H1 (cell line): ENCODE measurements at regions not wholly inside any gene's neighbourhood (a gene's known extent, or its start where the extent isn't known, plus 50 kb on each side); places are given as distances from the start of the nearest gene placed in this dataset.

Source experiments
- EZH2 ChIP-seq: fragments of 200-600 bp; sonication (generic); IDR thresholded peaks from 2 replicates; pipeline ENCODE4 v1.7.1; 2012; ENCODE audit warnings: low read depth, mild to moderate bottlenecking, moderate library complexity, low read length, inconsistent platforms; ENCODE audit not compliant: severe bottlenecking
- FOSL1 ChIP-seq: IDR thresholded peaks from 2 replicates; pipeline ENCODE4 v1.6.1; 2011; ENCODE audit warnings: mild to moderate bottlenecking, low read depth, low read length, moderate library complexity; ENCODE audit not compliant: insufficient read depth
- KDM1A ChIP-seq: fragments of 200-600, 300-600 bp; sonication (generic); IDR thresholded peaks from 2 replicates; pipeline ENCODE4 v1.7.1; 2016; ENCODE audit warnings: mild to moderate bottlenecking, low read length, borderline replicate concordance
- MAX ChIP-seq: IDR thresholded peaks from 2 replicates; pipeline ENCODE4 v1.6.1; 2012; ENCODE audit warnings: inconsistent platforms
- POLR2A ChIP-seq, 2 experiments: IDR thresholded peaks; 1 replicate in 1 of 2; 2 replicates in 1 of 2; pipeline ENCODE4 v1.6.1; 2011; ENCODE audit warnings: low read depth in 2 of 2, low read length in 2 of 2, mild to moderate bottlenecking in 2 of 2; ENCODE audit errors: control extremely low read depth in 1 of 2
- RAD21 ChIP-seq, 2 experiments: IDR thresholded peaks in 1 of 2; conservative IDR thresholded peaks in 1 of 2; 2 replicates each; pipeline ENCODE4 v1.6.1; 2011; ENCODE audit warnings: low read depth in 2 of 2, low read length in 2 of 2, improper control_type of control experiment in 1 of 2, inconsistent platforms in 1 of 2, mild to moderate bottlenecking in 1 of 2, moderate library complexity in 1 of 2
- RNF2 ChIP-seq: fragments of 200-900, 300-1000 bp; sonication (generic); IDR thresholded peaks from 2 replicates; pipeline ENCODE4 v1.7.1; 2016; ENCODE audit warnings: borderline replicate concordance, low read depth, mild to moderate bottlenecking, antibody characterized with exemption, low read length; ENCODE audit not compliant: poor library complexity, severe bottlenecking; ENCODE audit errors: missing control alignments
- RXRA ChIP-seq: IDR thresholded peaks from 2 replicates; pipeline ENCODE4 v1.6.1; 2011; ENCODE audit warnings: low read depth, mild to moderate bottlenecking, low read length, moderate library complexity; ENCODE audit not compliant: insufficient read depth
- SP2 ChIP-seq: IDR thresholded peaks from 2 replicates; pipeline ENCODE4 v1.6.1; 2012; ENCODE audit warnings: mild to moderate bottlenecking, low read length, inconsistent platforms
- TF ChIP-seq, protein P1 (sequence below), 3 experiments: IDR thresholded peaks; 1 replicate in 2 of 3; 2 replicates in 1 of 3; pipeline versions ENCODE4 v1.5.1 to v1.6.1; 2011; ENCODE audit warnings: low read length in 3 of 3, mild to moderate bottlenecking in 3 of 3, inconsistent platforms in 2 of 3, low read depth in 1 of 3, moderate library complexity in 1 of 3; ENCODE audit not compliant: insufficient read depth in 1 of 3; ENCODE audit errors: control extremely low read depth in 1 of 3
- TF ChIP-seq, protein P2 (sequence below): IDR thresholded peaks from 2 replicates; pipeline ENCODE4 v1.6.1; 2011; ENCODE audit warnings: low read depth, mild to moderate bottlenecking, low read length; ENCODE audit not compliant: insufficient read depth

DNA sequence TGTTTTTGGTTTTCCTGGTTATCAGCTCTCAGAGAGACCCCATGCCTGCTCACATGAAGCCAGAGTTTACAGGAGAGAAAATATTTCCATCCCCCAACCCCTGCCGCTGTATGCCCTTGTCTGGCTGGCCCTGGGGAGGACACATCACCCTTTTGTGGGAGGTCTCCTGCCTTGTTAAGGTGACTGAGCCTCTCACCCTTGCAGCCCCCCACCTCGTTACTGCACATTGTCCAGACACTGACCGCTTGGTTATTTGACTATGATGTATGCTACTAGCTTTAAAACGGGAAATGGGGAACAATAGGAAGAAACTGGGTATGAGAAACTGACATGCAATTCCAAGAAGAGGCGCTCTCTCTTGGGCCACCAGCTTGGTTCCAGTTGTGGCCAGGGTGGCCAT lies 51.1 kb upstream of the RFPL3 start:
- no peak for TF ChIP-seq EZH2
- TF ChIP-seq SP2: no peak
- TF ChIP-seq FOSL1: no peak
- TF ChIP-seq, protein P1, sequence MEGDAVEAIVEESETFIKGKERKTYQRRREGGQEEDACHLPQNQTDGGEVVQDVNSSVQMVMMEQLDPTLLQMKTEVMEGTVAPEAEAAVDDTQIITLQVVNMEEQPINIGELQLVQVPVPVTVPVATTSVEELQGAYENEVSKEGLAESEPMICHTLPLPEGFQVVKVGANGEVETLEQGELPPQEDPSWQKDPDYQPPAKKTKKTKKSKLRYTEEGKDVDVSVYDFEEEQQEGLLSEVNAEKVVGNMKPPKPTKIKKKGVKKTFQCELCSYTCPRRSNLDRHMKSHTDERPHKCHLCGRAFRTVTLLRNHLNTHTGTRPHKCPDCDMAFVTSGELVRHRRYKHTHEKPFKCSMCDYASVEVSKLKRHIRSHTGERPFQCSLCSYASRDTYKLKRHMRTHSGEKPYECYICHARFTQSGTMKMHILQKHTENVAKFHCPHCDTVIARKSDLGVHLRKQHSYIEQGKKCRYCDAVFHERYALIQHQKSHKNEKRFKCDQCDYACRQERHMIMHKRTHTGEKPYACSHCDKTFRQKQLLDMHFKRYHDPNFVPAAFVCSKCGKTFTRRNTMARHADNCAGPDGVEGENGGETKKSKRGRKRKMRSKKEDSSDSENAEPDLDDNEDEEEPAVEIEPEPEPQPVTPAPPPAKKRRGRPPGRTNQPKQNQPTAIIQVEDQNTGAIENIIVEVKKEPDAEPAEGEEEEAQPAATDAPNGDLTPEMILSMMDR (IDR thresholded peaks at IDR 0.05; ENCODE audit: control extremely low read depth in 1 of 3, insufficient read depth in 1 of 3, low read depth in 1 of 3, low read length in 3 of 3): no peak
- TF ChIP-seq RAD21 (IDR thresholded peaks at IDR 0.05 in 1 of 2, conservative IDR thresholded peaks at IDR 0.05 in 1 of 2; ENCODE audit: low read depth in 2 of 2, low read length in 2 of 2): no peak
- no peak for TF ChIP-seq RXRA
- no peak for TF ChIP-seq POLR2A (IDR thresholded peaks at IDR 0.05; ENCODE audit: control extremely low read depth in 1 of 2, low read depth in 2 of 2, low read length in 2 of 2)
- TF ChIP-seq RNF2: no peak
- TF ChIP-seq, protein P2, sequence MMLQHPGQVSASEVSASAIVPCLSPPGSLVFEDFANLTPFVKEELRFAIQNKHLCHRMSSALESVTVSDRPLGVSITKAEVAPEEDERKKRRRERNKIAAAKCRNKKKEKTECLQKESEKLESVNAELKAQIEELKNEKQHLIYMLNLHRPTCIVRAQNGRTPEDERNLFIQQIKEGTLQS: no peak
- no peak for TF ChIP-seq KDM1A
- TF ChIP-seq MAX: no peak
